Suppressor macrophage (primary cell): ENCODE measurements at regions not wholly inside any gene's neighbourhood (a gene's known extent, or its start where the extent isn't known, plus 50 kb on each side); places are given as distances from the start of the nearest gene placed in this dataset.

ENCODE experiments used
- DNase-seq, 4 experiments: peaks; one replicate each; pipeline ENCODE4 v3.0.0-alpha.2; 2020 to 2022

GRCh38 chr1:222165629-222166028, 382.3 kb downstream of the HHIPL2 start:
- DNase-seq: no peak

GRCh38 chr1:222163895-222164294, 384.0 kb downstream of the HHIPL2 start:
- no peak for DNase-seq

GRCh38 chr1:222161676-222162075, 386.2 kb downstream of the HHIPL2 start:
- DNase-seq: no peak

- DNase-seq: no peak
Measured at GRCh38 chr1:222157612-222158011, 390.3 kb downstream of the HHIPL2 start.

- no peak for DNase-seq
Measured at GRCh38 chr1:222140206-222140605, 398.3 kb upstream of the DUSP10 start.

GRCh38 chr1:222138095-222138494, 396.2 kb upstream of the DUSP10 start:
- no peak for DNase-seq

- DNase-seq: no peak
Measured at GRCh38 chr1:222136869-222137268, 395.0 kb upstream of the DUSP10 start.

- DNase-seq: no peak
Measured at GRCh38 chr1:222129041-222129440, 387.2 kb upstream of the DUSP10 start.

- DNase-seq: no peak
Measured at GRCh38 chr1:222127526-222128152, 385.8 kb upstream of the DUSP10 start.

GRCh38 chr1:222127096-222127495, 385.2 kb upstream of the DUSP10 start:
- no peak for DNase-seq

GRCh38 chr1:222126052-222126451, 384.2 kb upstream of the DUSP10 start:
- DNase-seq: no peak

GRCh38 chr1:222124602-222125001, 382.7 kb upstream of the DUSP10 start:
- no peak for DNase-seq

- no peak for DNase-seq
Measured at GRCh38 chr1:222123111-222123510, 381.2 kb upstream of the DUSP10 start.

GRCh38 chr1:222117809-222118208, 375.9 kb upstream of the DUSP10 start:
- DNase-seq: no peak

- DNase-seq: no peak
Measured at GRCh38 chr1:222114536-222115156, 372.8 kb upstream of the DUSP10 start.

GRCh38 chr1:222109836-222110235, 367.9 kb upstream of the DUSP10 start:
- DNase-seq: no peak

GRCh38 chr1:222107975-222108374, 366.1 kb upstream of the DUSP10 start:
- DNase-seq: no peak

- no peak for DNase-seq
Measured at GRCh38 chr1:222107267-222107666, 365.4 kb upstream of the DUSP10 start.

GRCh38 chr1:222106377-222106776, 364.5 kb upstream of the DUSP10 start:
- DNase-seq: no peak

GRCh38 chr1:222105861-222106260, 364.0 kb upstream of the DUSP10 start:
- no peak for DNase-seq

- no peak for DNase-seq
Measured at GRCh38 chr1:222105393-222105737, 363.5 kb upstream of the DUSP10 start.

- DNase-seq: no peak
Measured at GRCh38 chr1:222104694-222105392, 363.0 kb upstream of the DUSP10 start.

- no peak for DNase-seq
Measured at GRCh38 chr1:222104097-222104496, 362.2 kb upstream of the DUSP10 start.

- DNase-seq: no peak
Measured at GRCh38 chr1:222099746-222100145, 357.9 kb upstream of the DUSP10 start.
